Skeletal muscle tissue (tissue), 3 donors: ENCODE measurements at regions not wholly inside any gene's neighbourhood (a gene's known extent, or its start where the extent isn't known, plus 50 kb on each side); places are given as distances from the start of the nearest gene placed in this dataset.

Experiments used
- H3K27ac ChIP-seq: one replicate; pipeline ENCODE4 v1.7.0; 2013; ENCODE audit warnings: mild to moderate bottlenecking, low read depth, low read length, inconsistent platforms
- H3K27me3 ChIP-seq, 3 donors: one replicate each; pipeline ENCODE4 v1.7.0; 2013; ENCODE audit warnings: low read length in 3 of 3; ENCODE audit not compliant: control insufficient read depth in 3 of 3, insufficient read depth in 3 of 3
- H3K36me3 ChIP-seq, 3 donors: one replicate each; pipeline ENCODE4 v1.7.0; 2013; ENCODE audit warnings: low read length in 3 of 3; ENCODE audit not compliant: control insufficient read depth in 3 of 3, insufficient read depth in 3 of 3
- H3K4me1 ChIP-seq, 3 donors: one replicate each; pipeline ENCODE4 v1.7.0; 2013; ENCODE audit warnings: low read length in 3 of 3, mild to moderate bottlenecking in 3 of 3; ENCODE audit not compliant: control insufficient read depth in 3 of 3, insufficient read depth in 3 of 3
- H3K4me3 ChIP-seq, 3 donors: one replicate each; pipeline ENCODE4 v1.7.0; 2013; ENCODE audit warnings: low read length in 3 of 3
- H3K9ac ChIP-seq, 3 donors: one replicate each; pipeline ENCODE4 v1.7.0; 2013; ENCODE audit warnings: low read length in 3 of 3, mild to moderate bottlenecking in 3 of 3, moderate library complexity in 2 of 3, low read depth in 1 of 3
- H3K9me3 ChIP-seq, 3 donors: one replicate each; pipeline ENCODE4 v1.7.0; 2013; ENCODE audit warnings: low read length in 3 of 3; ENCODE audit not compliant: control insufficient read depth in 3 of 3
- donor health status: Osteomylitis.

DNA sequence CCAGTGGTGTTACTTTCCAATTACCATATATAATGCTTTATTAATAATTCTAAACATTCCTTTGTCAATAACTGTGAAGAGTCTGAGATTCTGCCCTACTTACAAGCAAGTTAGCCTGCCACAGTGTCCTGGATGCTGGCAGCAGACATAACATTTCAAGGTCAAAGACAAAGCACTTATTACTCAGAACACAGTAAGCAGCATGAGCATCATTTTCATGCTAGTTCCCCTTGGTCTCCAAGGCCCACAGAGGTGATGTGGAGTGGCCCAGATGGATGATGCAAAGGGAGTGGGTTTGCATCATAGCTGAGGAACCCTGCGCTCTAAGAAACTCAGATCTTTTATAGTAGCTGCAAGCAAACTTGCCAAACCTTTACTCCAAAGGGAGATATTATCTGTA is 349.7 kb downstream of the ZEB2 start:
- Histone ChIP-seq H3K9me3 (no peaks in the 10 kb centered on the region), H3K36me3 (no peaks in the 10 kb centered on the region), H3K4me3 (no peak overlapping the region), H3K27me3 (no peaks in the 10 kb centered on the region), H3K9ac (no peak overlapping the region), H3K4me1 (no peaks in the 10 kb centered on the region), H3K27ac (no peak overlapping the region)

DNA sequence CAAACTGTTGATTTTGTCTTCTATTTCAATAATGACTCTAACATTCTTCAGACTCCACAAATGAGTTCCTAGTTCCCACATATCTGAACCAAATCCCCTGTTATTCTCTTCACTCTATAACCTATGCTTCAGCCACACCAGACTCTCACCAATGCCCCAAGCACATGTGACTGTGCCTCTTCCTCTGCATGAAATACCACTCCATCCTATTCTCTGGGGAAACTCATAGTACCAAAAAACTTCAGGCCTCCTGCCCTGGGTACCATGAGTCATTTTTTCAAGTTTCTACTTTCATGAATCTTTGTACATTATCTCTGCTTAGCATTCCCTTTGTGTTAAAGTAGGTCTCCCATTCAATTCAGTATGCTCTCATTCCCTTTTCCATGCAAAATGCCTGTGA is 353.2 kb downstream of the ZEB2 start:
- no peaks in the 10 kb centered on the region for H3K4me1 ChIP-seq
- no peaks in the 10 kb centered on the region for H3K9me3 ChIP-seq

DNA sequence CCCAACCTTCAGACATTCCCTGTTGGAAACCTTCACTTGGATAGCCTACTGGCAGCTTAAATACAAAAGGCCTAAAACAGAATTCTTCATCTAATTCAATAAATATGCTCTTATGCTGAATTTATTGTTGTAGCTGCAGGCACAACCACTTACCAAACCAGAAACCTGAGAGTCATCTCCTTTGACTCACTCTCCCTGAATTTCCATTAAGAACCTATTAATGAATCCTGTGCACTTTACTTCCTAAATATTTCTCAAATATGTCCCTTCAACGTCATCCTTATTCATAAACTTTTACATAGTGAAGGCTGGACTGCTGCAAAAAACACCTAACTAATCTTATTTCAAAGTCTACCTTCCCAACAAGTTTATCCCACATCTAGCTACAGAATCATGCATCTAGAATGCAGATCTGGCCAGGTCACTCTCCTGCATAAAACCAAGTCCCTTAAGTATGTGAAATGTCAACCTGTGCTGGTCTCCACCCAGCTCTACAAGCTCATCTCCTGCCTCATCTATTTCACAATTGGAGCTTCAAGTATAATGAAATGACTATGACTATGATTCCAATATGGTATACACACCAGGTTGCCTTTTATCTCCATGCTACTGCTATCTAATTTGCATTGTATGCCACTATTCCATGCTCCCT is 354.2 kb downstream of the ZEB2 start:
- H3K9me3 ChIP-seq: no peaks in the 10 kb centered on the region
- H3K36me3 ChIP-seq: no peaks in the 10 kb centered on the region
- H3K27me3 ChIP-seq: no peaks in the 10 kb centered on the region
- H3K27ac ChIP-seq: no peak overlapping the region
- no peaks in the 10 kb centered on the region for H3K4me1 ChIP-seq
- no peak overlapping the region for H3K9ac ChIP-seq
- H3K4me3 ChIP-seq: no peak overlapping the region

More for the DNA sequence above, 353.2 kb downstream of the ZEB2 start:
- H3K27ac ChIP-seq: no peak overlapping the region
- H3K4me3 ChIP-seq: no peak overlapping the region
- no peaks in the 10 kb centered on the region for H3K27me3 ChIP-seq
- H3K36me3 ChIP-seq: no peaks in the 10 kb centered on the region
- no peak overlapping the region for H3K9ac ChIP-seq

DNA sequence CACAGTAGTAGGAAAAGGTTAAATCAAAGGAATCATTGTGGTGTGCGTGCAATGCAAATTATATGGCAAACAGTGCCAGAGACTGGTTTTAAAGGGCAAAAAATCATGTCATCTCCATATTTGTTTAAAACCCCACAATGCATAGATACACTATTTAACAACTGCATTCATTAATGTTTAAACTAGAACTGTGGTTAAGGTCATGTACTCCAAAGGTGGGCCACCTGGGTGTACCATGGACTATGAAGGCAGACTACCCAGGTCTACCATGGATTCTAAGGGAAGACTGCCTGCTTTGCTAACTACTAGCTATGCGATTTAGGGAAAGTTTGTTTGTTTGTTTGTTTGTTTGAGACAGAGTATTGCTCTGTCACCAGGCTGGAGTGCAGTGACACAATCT is 356.3 kb downstream of the ZEB2 start:
- H3K36me3 ChIP-seq: no peaks in the 10 kb centered on the region
- H3K4me1 ChIP-seq: no peaks in the 10 kb centered on the region

DNA sequence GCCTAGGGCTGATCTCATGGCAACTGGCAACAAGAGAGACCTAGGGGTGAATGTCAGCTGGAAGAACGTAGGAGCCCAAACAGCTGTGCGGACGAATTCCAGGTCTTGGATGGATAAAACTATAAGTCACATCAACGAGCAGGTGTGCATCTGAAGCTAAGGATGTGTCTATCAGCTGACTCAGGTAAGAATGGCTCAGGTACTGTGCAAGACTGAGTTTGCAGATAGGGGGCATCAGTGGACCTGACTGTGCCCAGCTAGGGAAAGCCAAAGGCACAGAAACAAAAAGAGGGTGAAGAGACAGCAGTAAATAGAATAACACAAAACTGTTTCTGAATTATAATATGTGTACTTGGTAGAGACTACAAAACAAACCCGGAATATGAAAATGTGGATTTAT is 357.3 kb downstream of the ZEB2 start:
- Histone ChIP-seq H3K27me3 (no peaks in the 10 kb centered on the region), H3K4me3 (no peak overlapping the region), H3K27ac (no peak overlapping the region), H3K4me1 (no peaks in the 10 kb centered on the region), H3K9me3 (no peaks in the 10 kb centered on the region), H3K36me3 (no peaks in the 10 kb centered on the region), H3K9ac (no peak overlapping the region)

More for the DNA sequence above, 356.3 kb downstream of the ZEB2 start:
- H3K27ac ChIP-seq: no peak overlapping the region
- no peak overlapping the region for H3K4me3 ChIP-seq
- H3K9me3 ChIP-seq: no peaks in the 10 kb centered on the region
- no peak overlapping the region for H3K9ac ChIP-seq
- no peaks in the 10 kb centered on the region for H3K27me3 ChIP-seq

DNA sequence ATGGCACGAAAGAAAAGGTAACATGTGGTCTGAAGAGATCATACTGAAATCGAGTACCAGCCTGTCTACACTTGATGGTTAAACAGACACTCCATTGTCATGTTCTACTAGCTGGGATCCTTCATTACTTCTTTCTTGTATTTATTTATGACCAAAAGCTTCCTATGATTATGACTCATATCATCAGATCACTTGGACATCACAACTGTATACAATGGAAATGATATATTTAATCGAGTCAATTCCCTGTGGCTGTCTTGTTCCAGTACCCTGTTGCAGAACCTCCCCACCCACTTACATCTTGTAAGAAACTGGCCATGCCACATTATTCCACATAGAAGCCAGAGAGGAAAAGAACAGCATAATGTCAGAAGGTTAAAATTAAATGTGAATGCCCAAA is 358.9 kb downstream of the ZEB2 start:
- Histone ChIP-seq H3K4me1 (peaks cover 0 to 7% (median 3%) of the 10 kb centered on the region in 3 donors), H3K9ac (no peak overlapping the region), H3K9me3 (no peaks in the 10 kb centered on the region), H3K27ac (no peak overlapping the region), H3K36me3 (no peaks in the 10 kb centered on the region), H3K4me3 (no peak overlapping the region), H3K27me3 (no peaks in the 10 kb centered on the region)

DNA sequence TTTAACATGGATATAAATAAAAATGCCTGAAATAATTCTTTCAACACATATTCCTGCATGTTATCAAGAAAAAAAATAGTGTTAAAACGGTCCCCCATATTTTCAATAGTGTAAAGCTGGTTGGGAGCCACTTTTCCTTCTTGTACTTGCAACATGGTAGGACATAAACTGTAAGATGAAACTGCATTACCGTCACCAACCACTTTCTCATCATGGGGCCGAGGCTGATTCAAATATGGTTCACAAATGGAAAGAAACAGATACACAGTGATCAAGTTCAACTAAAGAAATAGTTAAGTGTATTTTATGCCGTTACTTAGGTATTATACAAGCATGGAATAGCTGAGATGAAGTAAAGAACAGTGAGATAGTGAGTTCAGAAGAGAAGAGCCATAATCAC is 360.7 kb downstream of the ZEB2 start:
- no peak overlapping the region for H3K27ac ChIP-seq

DNA sequence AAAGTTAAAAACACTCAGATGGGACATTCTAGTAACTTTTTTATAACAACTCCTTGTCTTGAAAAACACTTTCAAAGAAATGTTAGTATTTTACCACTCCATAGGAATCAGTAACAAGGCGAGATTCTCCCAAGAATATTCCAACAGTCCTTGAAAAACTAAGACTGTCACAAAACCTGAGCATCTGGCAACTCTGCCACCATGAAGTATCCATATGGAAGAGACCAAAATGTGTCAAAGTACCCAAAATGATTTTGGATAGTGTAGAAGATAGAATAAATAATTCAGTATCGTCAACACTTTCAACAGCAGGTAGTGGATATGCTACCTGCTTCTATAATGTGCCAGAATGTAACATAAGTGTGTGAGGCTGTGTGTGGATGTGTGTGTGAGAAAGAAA is 361.8 kb downstream of the ZEB2 start:
- Histone ChIP-seq H3K9me3 (no peaks in the 10 kb centered on the region), H3K9ac (no peak overlapping the region), H3K36me3 (no peaks in the 10 kb centered on the region), H3K27me3 (no peaks in the 10 kb centered on the region), H3K4me1 (peaks cover 0 to 7% (median 3%) of the 10 kb centered on the region in 3 donors), H3K27ac (no peak overlapping the region), H3K4me3 (no peak overlapping the region)

More for the DNA sequence above, 360.7 kb downstream of the ZEB2 start:
- Histone ChIP-seq H3K9ac (no peak overlapping the region), H3K4me3 (no peak overlapping the region), H3K36me3 (no peaks in the 10 kb centered on the region), H3K4me1 (peaks cover 0 to 7% (median 3%) of the 10 kb centered on the region in 3 donors), H3K27me3 (no peaks in the 10 kb centered on the region), H3K9me3 (no peaks in the 10 kb centered on the region)

DNA sequence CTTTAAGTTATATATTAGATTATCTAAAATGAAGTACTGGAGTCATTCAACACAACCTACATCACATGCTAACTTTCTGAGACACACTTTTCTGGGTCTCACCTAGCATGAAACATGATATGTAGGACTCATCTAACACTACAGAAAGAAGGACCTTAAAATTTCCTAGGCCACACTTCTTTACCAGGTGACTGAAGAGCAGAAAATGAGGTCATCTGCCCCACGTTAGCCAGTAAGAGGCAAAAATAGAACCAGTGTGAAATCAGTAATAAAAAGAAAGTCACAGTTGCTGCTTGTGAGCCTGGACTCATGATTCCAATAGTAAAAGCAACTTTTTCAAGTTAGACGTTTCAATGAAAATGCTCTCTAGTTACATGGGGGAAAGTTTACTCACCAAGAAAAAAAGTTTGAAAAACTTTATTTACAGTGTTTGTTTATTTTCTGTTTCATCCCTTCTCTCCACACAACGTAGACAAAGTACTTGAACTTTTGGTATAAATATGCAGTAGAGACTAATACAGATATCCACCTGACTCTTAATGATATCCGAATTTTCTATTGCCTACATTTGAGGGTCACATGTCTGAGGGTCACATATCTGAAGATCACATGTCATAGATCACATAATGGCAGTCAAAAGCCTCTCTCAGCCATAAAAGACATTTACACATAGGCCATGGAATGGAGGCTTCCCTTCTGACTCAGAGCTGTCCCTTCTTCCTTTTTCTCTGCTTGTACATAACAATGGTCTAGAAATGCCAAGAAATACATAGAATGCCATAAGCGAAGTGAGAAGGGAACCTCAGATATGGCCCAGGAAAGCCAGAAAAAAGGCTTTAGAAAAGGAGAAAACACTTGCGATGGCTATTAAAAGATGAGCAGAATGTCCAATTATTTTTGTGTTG is 362.9 kb downstream of the ZEB2 start:
- no peaks in the 10 kb centered on the region for H3K27me3 ChIP-seq
- H3K4me1 ChIP-seq: peaks cover 1 to 7% (median 5%) of the 10 kb centered on the region in 3 donors
- H3K4me3 ChIP-seq: no peak overlapping the region
- no peak overlapping the region for H3K27ac ChIP-seq
- H3K36me3 ChIP-seq: no peaks in the 10 kb centered on the region
- no peak overlapping the region for H3K9ac ChIP-seq
- H3K9me3 ChIP-seq: no peaks in the 10 kb centered on the region

DNA sequence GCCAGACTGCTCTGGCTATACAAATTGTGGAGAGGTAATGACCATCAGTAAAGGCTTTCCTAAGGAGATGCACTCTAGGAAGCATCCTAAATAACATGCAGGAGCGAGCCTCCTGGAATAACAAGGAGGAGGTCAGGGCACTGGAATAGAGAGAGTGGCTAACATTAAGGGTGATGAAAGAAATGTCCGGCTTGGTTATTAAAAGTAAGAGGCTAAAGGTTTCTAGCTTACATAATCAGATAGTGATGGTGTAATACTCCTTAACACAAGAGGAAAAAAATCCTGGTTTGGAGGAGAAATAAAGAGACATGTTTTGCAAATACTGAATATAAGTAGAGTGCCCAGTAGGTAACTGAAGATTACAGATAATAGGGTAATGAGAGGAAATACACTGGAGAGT is 365.7 kb downstream of the ZEB2 start:
- Histone ChIP-seq H3K9ac (no peak overlapping the region), H3K4me3 (no peak overlapping the region), H3K4me1 (peaks cover 3 to 7% (median 7%) of the 10 kb centered on the region in 3 donors), H3K27me3 (no peaks in the 10 kb centered on the region), H3K9me3 (no peaks in the 10 kb centered on the region), H3K27ac (no peak overlapping the region), H3K36me3 (no peaks in the 10 kb centered on the region)
